Hepatocyte (in vitro differentiated cells): ENCODE measurements at regions not wholly inside any gene's neighbourhood (a gene's known extent, or its start where the extent isn't known, plus 50 kb on each side); places are given as distances from the start of the nearest gene placed in this dataset.
"Not testable (repeated sequence)": the region's sequence is repeated elsewhere in the genome, so short reads cannot be mapped to it uniquely, and the experiment has no call there.

Experiments used
- CTCF ChIP-seq: fragments of 200-600 bp; sonication (generic); IDR thresholded peaks from 2 replicates; pipeline ENCODE4 v1.5.1; 2016; ENCODE audit warnings: antibody characterized with exemption, mild to moderate bottlenecking; ENCODE audit not compliant: poor library complexity
- EZH2 ChIP-seq: fragments of 200-600 bp; sonication (generic); IDR thresholded peaks from 2 replicates; pipeline ENCODE4 v1.6.1; 2016; ENCODE audit warnings: antibody characterized with exemption, mild to moderate bottlenecking, borderline replicate concordance
- EZH2phosphoT487 ChIP-seq: fragments of 200-600 bp; sonication (generic); IDR thresholded peaks from one replicate; pipeline ENCODE4 v1.6.1; 2018; ENCODE audit warnings: antibody characterized with exemption, mild to moderate bottlenecking, low read depth, moderate library complexity; ENCODE audit not compliant: unreplicated experiment, severe bottlenecking

GRCh38 chr14:89104171-89104817 is 279.8 kb downstream of the TTC8 start:
- TF ChIP-seq CTCF, EZH2, EZH2phosphoT487: not testable (repeated sequence)
